B cell (primary cell): ENCODE measurements at regions not wholly inside any gene's neighbourhood (a gene's known extent, or its start where the extent isn't known, plus 50 kb on each side); places are given as distances from the start of the nearest gene placed in this dataset.

Experiments used
- CTCF ChIP-seq: fragments of 200-600 bp; IDR thresholded peaks from one replicate; pipeline ENCODE4 v1.8.0; 2022; ENCODE audit warnings: antibody characterized with exemption, mild to moderate bottlenecking
- EZH2 ChIP-seq: IDR thresholded peaks from 2 replicates; pipeline ENCODE4 v1.6.1; 2012; ENCODE audit warnings: borderline replicate concordance, low read depth, mild to moderate bottlenecking, moderate library complexity, low read length; ENCODE audit not compliant: insufficient read depth, poor library complexity, severe bottlenecking

DNA sequence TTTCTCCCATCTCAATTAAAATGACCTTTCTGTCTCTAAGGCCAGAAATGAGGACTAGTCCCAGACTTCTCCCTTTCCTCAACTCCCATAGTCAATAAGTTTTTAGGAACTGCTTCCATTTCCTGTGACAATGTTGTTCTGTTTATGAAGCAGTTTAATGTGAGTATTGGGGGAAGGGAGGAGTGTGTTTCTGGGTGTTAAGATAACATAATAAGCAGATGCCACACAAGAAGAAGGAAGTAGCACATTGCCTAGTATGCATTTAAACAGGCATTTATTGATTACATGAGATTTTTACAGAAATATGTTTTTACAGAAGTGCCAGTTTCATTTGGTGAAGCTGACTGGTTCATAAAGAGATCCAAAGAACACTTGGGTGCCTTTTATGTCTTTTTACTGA, 65.6 kb upstream of the TNR start:
- no peak for TF ChIP-seq CTCF
- TF ChIP-seq EZH2: no peak
